ENCODE measurements at regions not wholly inside any gene's neighbourhood (a gene's known extent, or its start where the extent isn't known, plus 50 kb on each side); places are given as distances from the start of the nearest gene placed in this dataset.
"Not testable (repeated sequence)": the region's sequence is repeated elsewhere in the genome, so short reads cannot be mapped to it uniquely, and the experiment has no call there.

- no peak for DNase-seq
These were observed 490.9 kb upstream of the JARID2 start for GRCh38 chr6:14754751-14755513.

- no peak for DNase-seq
These were observed 489.5 kb upstream of the JARID2 start for GRCh38 chr6:14756340-14756739.

- DNase-seq = no peak
These were observed 488.9 kb upstream of the JARID2 start for GRCh38 chr6:14757014-14757413.

GRCh38 chr6:14757418-14757817 is 488.5 kb upstream of the JARID2 start:
- no peak for DNase-seq

GRCh38 chr6:14758421-14759081 is 487.3 kb upstream of the JARID2 start:
- peak; percentile 72 for DNase-seq

GRCh38 chr6:14759976-14760672 is 485.7 kb upstream of the JARID2 start:
- DNase-seq = no peak

GRCh38 chr6:14762077-14762476 is 483.8 kb upstream of the JARID2 start:
- DNase-seq = no peak

- DNase-seq = no peak
These were observed 482.7 kb upstream of the JARID2 start for GRCh38 chr6:14763139-14763538.

GRCh38 chr6:14763616-14764015 is 482.3 kb upstream of the JARID2 start:
- DNase-seq = no peak

GRCh38 chr6:14765106-14765505 is 480.8 kb upstream of the JARID2 start:
- DNase-seq = peak; percentile 45

- peak; percentile 50 for DNase-seq
These were observed 480.0 kb upstream of the JARID2 start for GRCh38 chr6:14765721-14766390.

- DNase-seq = no peak
These were observed 479.4 kb upstream of the JARID2 start for GRCh38 chr6:14766391-14766994.

GRCh38 chr6:14767226-14767625 is 478.6 kb upstream of the JARID2 start:
- DNase-seq = no peak

- no peak for DNase-seq
These were observed 475.8 kb upstream of the JARID2 start for GRCh38 chr6:14770040-14770439.

- no peak for DNase-seq
These were observed 475.3 kb upstream of the JARID2 start for GRCh38 chr6:14770572-14770971.

- no peak for DNase-seq
These were observed 474.9 kb upstream of the JARID2 start for GRCh38 chr6:14771016-14771415.

GRCh38 chr6:14772188-14772587 is 473.7 kb upstream of the JARID2 start:
- DNase-seq = no peak

- no peak for DNase-seq
These were observed 470.3 kb upstream of the JARID2 start for GRCh38 chr6:14775528-14775927.

GRCh38 chr6:14776307-14776706 is 469.6 kb upstream of the JARID2 start:
- no peak for DNase-seq

GRCh38 chr6:14781772-14782525 is 463.9 kb upstream of the JARID2 start:
- no peak for DNase-seq

- not testable (repeated sequence) for DNase-seq
These were observed 462.9 kb upstream of the JARID2 start for GRCh38 chr6:14782921-14783464.

GRCh38 chr6:14783594-14783993 is 462.3 kb upstream of the JARID2 start:
- DNase-seq = no peak
